Skeletal muscle satellite cell (primary cell): ENCODE measurements at regions not wholly inside any gene's neighbourhood (a gene's known extent, or its start where the extent isn't known, plus 50 kb on each side); places are given as distances from the start of the nearest gene placed in this dataset.

Source experiments
- H3K27me3 ChIP-seq: 2 replicates; pipeline ENCODE4 v1.7.0; 2013; ENCODE audit warnings: low read length; ENCODE audit not compliant: control insufficient read depth, insufficient read depth
- H3K36me3 ChIP-seq: 2 replicates; pipeline ENCODE4 v1.7.0; 2013; ENCODE audit warnings: mild to moderate bottlenecking, control low read depth, low read length; ENCODE audit not compliant: insufficient read depth
- H3K4me1 ChIP-seq: 2 replicates; pipeline ENCODE4 v1.7.0; 2013; ENCODE audit warnings: low read length; ENCODE audit not compliant: control insufficient read depth, insufficient read depth
- H3K4me2 ChIP-seq: 2 replicates; pipeline ENCODE4 v1.7.0; 2013; ENCODE audit warnings: mild to moderate bottlenecking, low read length
- H3K4me3 ChIP-seq: 2 replicates; pipeline ENCODE4 v1.7.0; 2013; ENCODE audit warnings: low read length
- H3K9ac ChIP-seq: 2 replicates; pipeline ENCODE4 v1.7.0; 2013; ENCODE audit warnings: mild to moderate bottlenecking, low read depth, low read length, moderate library complexity
- H3K9me3 ChIP-seq: replicated peaks from 2 replicates; pipeline ENCODE4 v1.7.0; 2013; ENCODE audit warnings: mild to moderate bottlenecking, control low read depth, low read length

DNA sequence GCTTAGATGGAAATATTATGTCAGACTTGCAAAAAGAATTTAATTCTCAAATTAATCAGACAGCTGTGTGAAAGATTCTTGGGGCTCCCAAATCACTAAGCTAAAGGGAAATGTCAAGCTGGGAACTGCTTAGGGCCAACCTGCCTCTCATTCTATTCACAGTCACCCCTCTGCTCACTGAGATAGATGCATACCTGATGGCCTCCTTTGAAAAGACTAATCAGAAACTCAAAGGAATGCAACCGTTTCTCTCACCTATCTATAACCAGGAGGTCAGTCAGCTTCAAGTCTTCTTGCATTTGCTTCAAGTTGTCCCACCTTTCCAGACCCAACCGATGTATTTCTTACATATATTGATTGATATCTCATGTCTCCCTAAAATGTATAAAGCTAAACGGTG, 882.7 kb downstream of the CENPC start:
- Histone ChIP-seq H3K9me3 (no peaks in the 10 kb centered on the region), H3K4me2 (no peak overlapping the region), H3K4me3 (no peak overlapping the region), H3K4me1 (no peaks in the 10 kb centered on the region), H3K9ac (no peak overlapping the region), H3K27me3 (no peaks in the 10 kb centered on the region), H3K36me3 (no peaks in the 10 kb centered on the region)

DNA sequence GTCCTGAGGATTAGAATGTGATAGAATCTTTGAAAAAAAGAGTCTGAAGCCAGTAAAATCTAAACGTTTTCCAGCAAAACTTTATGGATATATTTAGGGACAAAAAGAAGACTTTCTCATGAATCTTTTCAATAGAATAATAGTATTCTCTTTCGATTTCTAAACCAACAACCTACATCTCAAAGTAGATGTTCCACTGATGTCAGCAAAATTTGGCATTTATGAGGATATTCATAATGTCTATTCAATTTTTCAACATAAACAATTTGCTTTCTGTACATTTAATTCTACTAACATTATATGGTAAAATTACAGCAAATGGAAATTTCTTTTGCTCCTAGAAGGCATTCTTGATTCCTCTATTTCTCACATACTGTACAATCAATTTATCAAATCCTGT, 886.5 kb downstream of the CENPC start:
- no peaks in the 10 kb centered on the region for H3K27me3 ChIP-seq
- peaks cover 5% of the 10 kb centered on the region for H3K4me1 ChIP-seq
- no peaks in the 10 kb centered on the region for H3K36me3 ChIP-seq
- no peak overlapping the region for H3K4me2 ChIP-seq
- no peak overlapping the region for H3K4me3 ChIP-seq
- H3K9me3 ChIP-seq = no peaks in the 10 kb centered on the region
- no peak overlapping the region for H3K9ac ChIP-seq

DNA sequence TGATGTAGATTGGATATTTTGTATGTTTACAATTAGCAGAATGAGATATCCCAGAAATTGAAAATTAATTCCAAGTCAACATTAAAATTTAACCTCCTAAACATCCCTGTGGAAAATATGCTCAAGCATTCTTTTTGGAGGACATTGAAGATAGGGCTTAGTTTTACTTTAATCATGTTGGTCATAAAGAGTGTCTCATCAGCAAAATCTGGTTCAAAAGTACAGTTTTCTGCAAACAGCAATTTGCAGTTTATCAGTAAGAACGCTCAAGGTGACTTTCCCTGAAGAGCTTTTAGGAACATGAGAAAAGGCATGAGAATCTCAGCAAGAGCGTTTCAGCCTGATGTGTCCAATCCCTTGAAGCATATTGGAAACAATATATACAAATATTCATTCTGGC, 889.8 kb downstream of the CENPC start:
- Histone ChIP-seq H3K36me3 (no peaks in the 10 kb centered on the region), H3K4me2 (no peak overlapping the region), H3K4me3 (no peak overlapping the region), H3K27me3 (no peaks in the 10 kb centered on the region), H3K9me3 (no peaks in the 10 kb centered on the region), H3K4me1 (peaks cover 7% of the 10 kb centered on the region), H3K9ac (no peak overlapping the region)

DNA sequence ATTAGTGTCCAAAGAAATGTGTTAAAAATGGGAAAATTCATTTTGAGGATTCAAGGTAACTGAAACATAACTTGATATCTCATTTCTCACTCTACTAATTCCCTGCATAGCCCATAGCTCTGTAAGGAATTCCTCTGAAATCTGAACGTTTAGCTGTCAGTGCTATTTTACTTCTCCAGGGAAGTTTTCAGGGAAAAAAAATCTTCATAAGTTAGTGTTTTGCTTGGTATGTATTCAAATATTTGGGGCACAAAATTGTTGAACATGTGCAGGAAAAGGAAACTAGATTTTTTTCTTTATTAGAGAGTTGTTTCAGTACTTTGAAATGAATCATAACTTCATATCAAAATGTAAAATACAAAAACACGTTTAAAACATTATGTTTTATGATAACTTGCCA, 891.4 kb downstream of the CENPC start:
- Histone ChIP-seq H3K9me3 (no peaks in the 10 kb centered on the region), H3K4me2 (peak overlapping the region; percentile 29), H3K27me3 (no peaks in the 10 kb centered on the region), H3K9ac (no peak overlapping the region), H3K36me3 (no peaks in the 10 kb centered on the region), H3K4me1 (peaks cover 7% of the 10 kb centered on the region), H3K4me3 (no peak overlapping the region)

DNA sequence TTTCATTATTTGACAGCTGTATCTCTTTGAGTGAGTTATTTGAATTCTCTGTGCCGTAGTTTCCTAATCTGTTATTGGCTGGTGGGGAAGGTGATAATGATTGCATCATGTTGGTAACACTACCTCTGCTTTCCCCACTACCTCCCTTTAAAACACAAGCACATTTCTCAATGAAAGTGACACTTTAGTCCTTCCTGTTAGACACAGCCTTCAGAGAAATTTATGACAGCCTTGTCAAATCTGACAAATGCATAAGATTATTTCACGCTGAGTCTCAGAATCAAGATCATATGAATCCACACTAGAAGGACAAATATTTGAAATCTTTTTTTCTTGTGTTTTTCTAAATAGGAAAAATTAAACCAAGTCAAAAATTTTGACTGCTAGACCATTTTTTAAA, 896.1 kb downstream of the CENPC start:
- H3K4me2 ChIP-seq = no peak overlapping the region
- H3K4me3 ChIP-seq = no peak overlapping the region

DNA sequence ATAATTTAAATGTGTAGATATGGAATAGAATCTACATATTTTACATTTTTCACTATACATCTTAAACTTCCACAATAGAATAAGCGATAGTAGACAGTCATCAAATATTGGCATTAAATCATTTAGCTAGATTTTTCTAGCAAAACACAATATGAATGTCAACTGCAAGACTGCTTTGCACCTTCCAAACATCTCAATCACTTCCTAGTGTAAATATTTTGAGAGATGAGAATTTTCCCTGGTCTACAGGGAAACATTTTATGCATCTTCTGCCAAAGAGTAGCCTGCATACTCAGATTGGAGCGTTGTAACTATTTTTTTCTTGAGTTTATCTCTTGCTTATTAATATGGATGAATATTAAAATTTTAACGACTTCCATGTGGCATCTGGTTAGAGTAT, 897.4 kb downstream of the CENPC start:
- Histone ChIP-seq H3K9me3 (no peaks in the 10 kb centered on the region), H3K9ac (no peak overlapping the region), H3K4me2 (no peak overlapping the region), H3K27me3 (no peaks in the 10 kb centered on the region), H3K36me3 (no peaks in the 10 kb centered on the region), H3K4me1 (peaks cover 14% of the 10 kb centered on the region), H3K4me3 (no peak overlapping the region)

More for the DNA sequence above, 896.1 kb downstream of the CENPC start:
- Histone ChIP-seq H3K9ac (no peak overlapping the region), H3K9me3 (no peaks in the 10 kb centered on the region), H3K27me3 (no peaks in the 10 kb centered on the region), H3K36me3 (no peaks in the 10 kb centered on the region), H3K4me1 (peaks cover 14% of the 10 kb centered on the region)

DNA sequence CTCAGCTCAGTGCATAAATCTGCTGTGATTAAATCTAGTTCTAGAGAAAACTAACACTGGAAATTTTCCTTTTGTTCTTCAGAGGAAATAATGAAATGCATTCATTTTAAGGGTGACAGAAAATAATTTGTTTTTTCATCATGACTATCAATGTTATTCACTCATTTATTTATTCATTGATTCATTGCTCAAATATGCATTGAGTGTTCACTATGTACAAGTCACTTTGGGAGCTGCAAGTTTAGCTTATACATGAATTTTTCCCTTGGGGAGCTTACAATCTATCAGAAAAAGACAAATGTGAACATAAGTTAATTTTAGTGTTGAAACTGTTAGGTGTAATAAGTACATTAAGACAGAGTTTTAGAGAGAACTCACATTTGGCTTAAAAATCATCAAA, 897.8 kb downstream of the CENPC start:
- Histone ChIP-seq H3K9ac (no peak overlapping the region), H3K36me3 (no peaks in the 10 kb centered on the region), H3K9me3 (no peaks in the 10 kb centered on the region), H3K27me3 (no peaks in the 10 kb centered on the region), H3K4me3 (no peak overlapping the region), H3K4me2 (no peak overlapping the region), H3K4me1 (peaks cover 14% of the 10 kb centered on the region)

DNA sequence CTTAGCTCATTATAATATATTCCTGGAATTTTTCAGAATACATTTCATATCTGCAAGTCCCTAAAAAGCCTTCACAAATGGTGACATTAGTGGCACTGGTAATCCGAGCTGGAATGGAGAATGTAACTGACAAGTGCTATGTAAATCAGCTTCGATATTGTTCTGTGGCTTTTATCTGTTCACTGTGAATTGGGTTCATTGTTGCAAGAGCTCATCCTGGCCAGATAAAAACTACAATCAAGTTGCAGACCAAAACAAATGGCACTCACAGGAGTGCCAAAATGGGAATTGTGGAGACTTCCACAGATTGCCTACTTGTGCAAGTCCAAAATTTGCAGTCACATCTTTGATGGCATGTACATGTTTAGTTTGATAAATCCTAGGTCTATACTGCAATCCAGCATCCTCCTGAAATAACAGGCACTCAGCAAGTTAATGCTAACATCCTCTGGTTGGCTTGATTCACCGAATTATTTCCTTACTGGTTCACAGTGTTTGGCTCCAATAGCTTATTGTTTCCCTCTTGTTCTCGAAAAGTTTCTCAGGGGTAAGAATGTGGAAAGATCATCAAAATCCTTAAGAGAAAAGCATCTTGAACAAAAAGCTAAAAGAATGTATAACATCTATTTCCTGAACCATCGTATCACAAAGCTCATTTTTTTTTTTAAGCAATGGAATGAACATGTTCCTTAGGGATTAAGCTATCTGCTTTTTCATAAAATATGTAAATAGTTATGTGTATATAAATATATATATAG, 904.9 kb downstream of the CENPC start:
- Histone ChIP-seq H3K27me3 (no peaks in the 10 kb centered on the region), H3K9ac (no peak overlapping the region), H3K4me1 (peaks cover 6% of the 10 kb centered on the region), H3K9me3 (no peaks in the 10 kb centered on the region), H3K4me2 (no peak overlapping the region), H3K4me3 (no peak overlapping the region), H3K36me3 (no peaks in the 10 kb centered on the region)

DNA sequence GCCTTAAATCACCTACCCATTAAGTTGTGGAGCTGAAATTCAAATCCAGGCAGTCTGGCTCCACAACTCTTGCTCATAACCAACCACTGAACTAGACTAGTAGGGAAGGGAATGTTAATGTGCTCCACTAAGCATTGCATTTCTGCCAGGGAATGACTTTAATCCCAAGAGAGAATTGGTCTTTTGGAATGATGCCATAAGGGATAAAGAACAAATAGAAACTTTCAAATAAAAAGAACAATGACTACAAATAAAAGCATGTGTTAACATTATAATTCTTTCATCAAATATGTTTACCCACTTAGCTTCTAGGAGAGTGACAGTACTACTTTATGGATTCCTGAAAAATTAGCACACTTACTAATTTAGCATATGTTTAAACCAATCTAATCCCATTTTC, 905.9 kb downstream of the CENPC start:
- H3K4me2 ChIP-seq = no peak overlapping the region
- H3K27me3 ChIP-seq = no peaks in the 10 kb centered on the region
- H3K36me3 ChIP-seq = no peaks in the 10 kb centered on the region
- no peaks in the 10 kb centered on the region for H3K9me3 ChIP-seq
- peaks cover 6% of the 10 kb centered on the region for H3K4me1 ChIP-seq
- H3K9ac ChIP-seq = no peak overlapping the region
- H3K4me3 ChIP-seq = no peak overlapping the region

DNA sequence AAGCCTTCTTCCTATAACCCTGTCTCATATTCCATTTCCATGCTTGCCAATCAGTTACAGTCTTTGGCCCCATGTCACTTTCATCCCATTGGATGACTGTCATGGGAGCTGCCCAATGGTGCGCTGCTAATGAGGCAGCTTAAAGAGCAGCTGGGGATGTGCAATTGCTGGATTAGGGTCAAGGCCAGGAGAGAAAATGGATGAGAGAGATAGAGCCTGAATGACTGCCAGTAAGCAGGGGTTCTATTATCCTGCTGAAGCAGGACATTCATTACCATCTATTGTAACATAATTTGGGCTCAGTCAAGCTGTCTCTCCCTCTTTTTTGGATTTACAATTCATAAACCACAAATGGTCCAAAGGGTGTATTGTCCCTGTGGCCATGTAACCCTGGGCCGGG, 909.0 kb downstream of the CENPC start:
- no peak overlapping the region for H3K4me3 ChIP-seq
- no peaks in the 10 kb centered on the region for H3K27me3 ChIP-seq
- peaks cover 11% of the 10 kb centered on the region for H3K4me1 ChIP-seq
- no peak overlapping the region for H3K4me2 ChIP-seq
- H3K9me3 ChIP-seq = no peaks in the 10 kb centered on the region
- no peak overlapping the region for H3K9ac ChIP-seq
- no peaks in the 10 kb centered on the region for H3K36me3 ChIP-seq

DNA sequence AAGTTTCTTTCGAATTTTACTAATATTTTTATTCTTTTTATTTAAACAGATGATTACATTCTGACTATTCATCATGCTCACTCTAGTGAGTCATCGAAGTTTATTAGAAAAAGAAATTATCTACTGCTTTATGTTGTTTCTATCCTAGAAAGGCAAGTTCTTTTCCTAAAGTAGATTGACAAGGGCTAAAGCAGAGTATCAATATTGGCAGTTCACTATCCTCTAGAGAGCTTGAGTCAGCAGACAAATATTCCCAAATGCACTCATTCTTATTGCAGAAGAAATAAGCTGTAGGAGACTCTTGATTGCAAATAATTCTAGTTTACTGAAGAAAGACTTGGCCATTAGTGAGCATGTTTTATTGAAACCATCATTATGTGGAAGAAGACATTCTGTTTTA, 911.8 kb downstream of the CENPC start:
- Histone ChIP-seq H3K4me2 (no peak overlapping the region), H3K4me1 (peaks cover 11% of the 10 kb centered on the region), H3K9ac (no peak overlapping the region), H3K9me3 (no peaks in the 10 kb centered on the region), H3K27me3 (no peaks in the 10 kb centered on the region), H3K36me3 (no peaks in the 10 kb centered on the region), H3K4me3 (no peak overlapping the region)

DNA sequence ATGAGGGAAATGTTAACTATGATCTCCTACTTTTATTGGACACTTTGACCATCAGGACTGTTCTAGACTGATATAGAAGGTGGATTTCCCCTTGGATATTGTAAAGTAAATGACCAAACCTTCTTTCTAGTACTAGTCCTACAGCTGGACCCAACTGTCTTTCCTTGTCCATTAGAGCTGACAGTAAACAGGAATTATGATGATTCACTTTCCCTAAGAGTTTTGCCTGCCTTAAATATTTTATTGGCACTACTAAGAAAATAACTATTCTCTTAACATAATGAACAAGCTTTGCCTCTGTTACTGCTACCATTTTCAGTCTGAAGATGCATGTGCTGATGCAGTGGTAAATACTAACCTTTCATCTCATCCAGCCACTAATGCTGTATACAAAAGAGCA, 915.4 kb downstream of the CENPC start:
- Histone ChIP-seq H3K4me2 (no peak overlapping the region), H3K9me3 (no peaks in the 10 kb centered on the region), H3K27me3 (no peaks in the 10 kb centered on the region), H3K36me3 (no peaks in the 10 kb centered on the region), H3K4me3 (no peak overlapping the region), H3K9ac (no peak overlapping the region), H3K4me1 (peaks cover 11% of the 10 kb centered on the region)
